Activated CD4-positive, alpha-beta T cell treated with anti-CD3 and anti-CD28 coated beads for 36 hours (primary cell): ENCODE measurements at regions not wholly inside any gene's neighbourhood (a gene's known extent, or its start where the extent isn't known, plus 50 kb on each side); places are given as distances from the start of the nearest gene placed in this dataset.

Experiments used
- ATAC-seq: fragments of 200-7000 bp; cut with Tn5 transposase; one replicate; pipeline ENCODE4 v1.10.0; 2021; ENCODE audit warnings: mild to moderate bottlenecking, moderate library complexity
- CTCF ChIA-PET: fragments of 350-600 bp; sonication (Branson Sonifier 250); formaldehyde crosslinking; loops from one replicate; lab custom pipeline; 2021; ENCODE audit warnings: antibody characterized with exemption; lab: Charles Lee
- POLR2A ChIA-PET: fragments of 350-600 bp; sonication (Branson Sonifier 250); formaldehyde crosslinking; loops from one replicate; lab custom pipeline; 2021; ENCODE audit warnings: antibody characterized with exemption, inconsistent platforms; lab: Charles Lee
- DNase-seq: peaks from one replicate; pipeline ENCODE4 v3.0.0-alpha.2; 2020
- H3K27ac Mint-ChIP-seq: one replicate; pipeline ENCODE4 v1.8.0; 2021; ENCODE audit warnings: mixed read lengths
- H3K27me3 Mint-ChIP-seq: one replicate; pipeline ENCODE4 v1.8.0; 2021; ENCODE audit warnings: mixed read lengths
- H3K36me3 Mint-ChIP-seq: one replicate; pipeline ENCODE4 v1.8.0; 2021; ENCODE audit warnings: low read depth, mixed read lengths
- H3K4me1 Mint-ChIP-seq: one replicate; pipeline ENCODE4 v1.8.0; 2021; ENCODE audit warnings: mixed read lengths
- H3K4me3 Mint-ChIP-seq: one replicate; pipeline ENCODE4 v1.8.0; 2021; ENCODE audit warnings: mild to moderate bottlenecking, moderate library complexity, mixed read lengths
- H3K9me3 Mint-ChIP-seq: one replicate; pipeline ENCODE4 v1.8.0; 2021; ENCODE audit warnings: low read depth, mixed read lengths
- intact Hi-C, 2 experiments: fragments of 100-400 bp; cut with DNase I in 1 of 2; cut with micrococcal nuclease in 1 of 2; formaldehyde crosslinking; loops; one replicate each; pipeline versions ENCODE4 v1.14.2 to v1.15.1; 2022 to 2024; cut with DNase I, micrococcal nuclease

DNA sequence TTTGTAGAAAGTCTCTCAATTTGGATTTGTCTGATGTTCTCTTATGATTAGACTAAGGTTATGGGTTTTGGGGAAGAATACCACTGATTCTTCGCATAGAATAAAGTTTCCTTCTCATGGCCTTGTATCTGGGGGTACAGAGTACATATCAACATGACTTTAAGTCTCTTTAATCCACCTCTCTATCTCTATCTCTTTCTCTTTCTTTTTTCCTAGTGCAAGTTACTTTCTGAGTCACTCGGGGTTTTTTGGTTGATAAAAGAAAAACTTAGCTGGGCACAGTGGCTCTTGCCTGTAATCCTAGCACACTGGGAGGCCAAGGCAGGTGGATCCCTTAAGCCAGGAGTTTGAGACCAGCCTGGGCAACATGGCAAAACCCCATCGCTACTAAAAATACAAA is 100.1 kb upstream of the MAP4K3 start:
- H3K9me3 Mint-ChIP-seq = no peaks in the 10 kb centered on the region
- H3K4me3 Mint-ChIP-seq = no peak overlapping the region
- H3K27me3 Mint-ChIP-seq = peaks cover 3% of the 10 kb centered on the region
- peak; percentile 7 for DNase-seq
- H3K27ac Mint-ChIP-seq = no peak overlapping the region
- CTCF ChIA-PET = interaction anchor here (1.2 kb wide), 1 partner anchor 85 kb away, joined by 3 read pairs; no protein-coding TSS in a partner anchor
- ATAC-seq = peak; percentile 82
- POLR2A ChIA-PET = interaction anchor here (0.6 kb wide), 1 partner anchor 28 kb away, joined by 4 read pairs; no protein-coding TSS in a partner anchor
- peaks cover 13% of the 10 kb centered on the region for H3K4me1 Mint-ChIP-seq
- intact Hi-C loops = loop anchor here (1.0 to 10.0 kb wide), 3 partner anchors 44 to 198 kb away; no protein-coding TSS in a partner anchor
- peaks cover 2% of the 10 kb centered on the region for H3K36me3 Mint-ChIP-seq

DNA sequence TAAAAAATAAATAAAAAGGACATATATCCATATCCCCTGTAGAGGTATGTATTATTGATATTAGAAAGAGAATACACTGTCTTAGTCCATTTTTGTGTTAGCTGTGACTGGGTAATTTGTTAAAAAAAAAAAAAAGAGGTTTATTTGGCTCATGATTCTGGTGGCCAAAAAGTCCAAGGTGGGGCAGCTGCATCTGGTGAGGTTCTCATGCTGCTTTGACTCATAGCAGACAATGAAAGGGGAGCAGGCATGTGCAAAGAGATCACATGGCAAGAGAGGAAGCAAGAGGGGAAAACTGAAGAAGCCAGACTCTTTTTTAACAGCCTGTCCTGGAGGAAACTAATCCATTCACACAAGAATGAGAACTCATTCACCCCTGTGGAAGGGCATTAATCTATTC is 101.6 kb upstream of the MAP4K3 start:
- Mint-ChIP-seq H3K27ac (no peak overlapping the region), H3K9me3 (no peaks in the 10 kb centered on the region), H3K27me3 (peaks cover 3% of the 10 kb centered on the region), H3K4me1 (peaks cover 13% of the 10 kb centered on the region), H3K4me3 (no peak overlapping the region), H3K36me3 (peaks cover 2% of the 10 kb centered on the region)
- ATAC-seq = no peak
- DNase-seq = no peak
- ChIA-PET CTCF (no interaction called here), POLR2A (no interaction called here)
- intact Hi-C loops = loop anchor here in 1 of 2 experiments (10.0 kb wide), 1 partner anchor 196 kb away; no protein-coding TSS in a partner anchor

GRCh38 chr2:39540414-39540813 is 103.3 kb upstream of the MAP4K3 start:
- Mint-ChIP-seq H3K9me3 (no peaks in the 10 kb centered on the region), H3K27ac (no peak overlapping the region), H3K36me3 (peaks cover 2% of the 10 kb centered on the region), H3K4me1 (peaks cover 13% of the 10 kb centered on the region), H3K4me3 (no peak overlapping the region), H3K27me3 (peaks cover 5% of the 10 kb centered on the region)
- no peak for ATAC-seq
- intact Hi-C loops = no loop called here
- POLR2A ChIA-PET = no interaction called here
- CTCF ChIA-PET = interaction anchor here (0.7 kb wide), 1 partner anchor 260 kb away, joined by 4 read pairs; no protein-coding TSS in a partner anchor
- DNase-seq = no peak

- ChIA-PET CTCF (no interaction called here), POLR2A (no interaction called here)
- Mint-ChIP-seq H3K4me3 (no peak overlapping the region), H3K36me3 (peaks cover 2% of the 10 kb centered on the region), H3K27me3 (peaks cover 5% of the 10 kb centered on the region), H3K4me1 (peaks cover 13% of the 10 kb centered on the region), H3K27ac (no peak overlapping the region), H3K9me3 (no peaks in the 10 kb centered on the region)
- intact Hi-C loops = no loop called here
- DNase-seq (no peak), ATAC-seq (no peak)
Observed at GRCh38 chr2:39541011-39541930, 104.2 kb upstream of the MAP4K3 start.

GRCh38 chr2:39542523-39542922 is 105.4 kb upstream of the MAP4K3 start:
- CTCF ChIA-PET = interaction anchor here (0.7 kb wide), 1 partner anchor 9 kb away, joined by 3 read pairs; no protein-coding TSS in a partner anchor

DNA sequence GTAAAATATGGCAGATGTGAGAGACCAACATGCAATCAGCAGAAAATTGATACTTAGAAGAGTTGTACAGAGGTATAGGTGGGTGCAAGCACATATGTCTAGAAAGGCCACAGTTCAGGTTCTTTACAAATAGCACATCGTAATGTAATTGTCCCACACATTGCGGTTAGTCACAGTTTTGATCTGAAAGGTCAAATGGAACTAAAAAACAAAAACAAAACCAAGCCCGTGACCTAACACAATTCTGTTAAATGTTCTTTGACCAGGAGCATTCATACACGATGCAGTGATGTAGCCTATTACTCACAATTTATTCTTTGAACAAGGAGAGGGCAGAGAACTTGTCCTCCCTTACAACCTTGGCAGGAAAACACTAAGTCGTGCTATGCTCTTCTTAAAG is 108.9 kb upstream of the MAP4K3 start:
- CTCF ChIA-PET = no interaction called here
- DNase-seq (no peak), ATAC-seq (no peak)
- Mint-ChIP-seq H3K9me3 (no peaks in the 10 kb centered on the region), H3K27me3 (peaks cover 5% of the 10 kb centered on the region), H3K27ac (no peak overlapping the region), H3K36me3 (no peaks in the 10 kb centered on the region), H3K4me3 (no peak overlapping the region), H3K4me1 (no peaks in the 10 kb centered on the region)
- intact Hi-C loops = no loop called here
- POLR2A ChIA-PET = interaction anchor here (0.6 kb wide), 1 partner anchor 144 kb away, joined by 3 read pairs; no protein-coding TSS in a partner anchor

More at GRCh38 chr2:39542523-39542922, 105.4 kb upstream of the MAP4K3 start:
- intact Hi-C loops = no loop called here
- Mint-ChIP-seq H3K4me1 (peaks cover 5% of the 10 kb centered on the region), H3K4me3 (no peak overlapping the region), H3K27ac (no peak overlapping the region), H3K9me3 (no peaks in the 10 kb centered on the region), H3K36me3 (peaks cover 2% of the 10 kb centered on the region), H3K27me3 (peaks cover 5% of the 10 kb centered on the region)
- ATAC-seq (no peak), DNase-seq (no peak)
- POLR2A ChIA-PET = no interaction called here

- H3K27ac Mint-ChIP-seq = no peak overlapping the region
- ChIA-PET CTCF (interaction anchor here (0.7 kb wide), 1 partner anchor 488 kb away, joined by 3 read pairs; no protein-coding TSS in a partner anchor), POLR2A (no interaction called here)
- H3K36me3 Mint-ChIP-seq = no peaks in the 10 kb centered on the region
- ATAC-seq (no peak), DNase-seq (no peak)
- intact Hi-C loops = no loop called here
- H3K4me1 Mint-ChIP-seq = no peaks in the 10 kb centered on the region
- H3K4me3 Mint-ChIP-seq = no peak overlapping the region
- H3K27me3 Mint-ChIP-seq = peaks cover 5% of the 10 kb centered on the region
- H3K9me3 Mint-ChIP-seq = no peaks in the 10 kb centered on the region
Observed at GRCh38 chr2:39546409-39546808, 109.3 kb upstream of the MAP4K3 start.

DNA sequence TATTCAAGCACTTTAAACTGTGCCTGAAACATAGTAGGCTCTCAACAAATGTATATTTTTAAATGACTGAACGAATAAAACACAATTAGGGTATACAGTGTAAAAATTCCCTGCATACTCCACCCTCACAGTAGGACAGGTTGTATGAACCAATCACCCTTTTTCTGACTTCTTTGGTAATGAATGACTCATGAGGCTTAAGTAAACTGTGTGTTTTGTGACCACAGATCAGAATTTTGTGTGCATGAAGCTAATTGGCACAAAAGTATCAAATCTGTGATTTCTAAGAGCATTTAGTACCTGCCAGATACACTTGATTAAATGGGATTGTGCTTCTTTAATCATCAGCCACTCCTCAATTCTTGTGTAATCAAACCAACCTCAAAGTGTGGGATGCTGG is 109.9 kb upstream of the MAP4K3 start:
- Mint-ChIP-seq H3K4me3 (no peak overlapping the region), H3K27ac (no peak overlapping the region), H3K36me3 (no peaks in the 10 kb centered on the region), H3K27me3 (peaks cover 5% of the 10 kb centered on the region), H3K4me1 (no peaks in the 10 kb centered on the region), H3K9me3 (no peaks in the 10 kb centered on the region)
- intact Hi-C loops = no loop called here
- ChIA-PET CTCF (interaction anchor here (0.7 kb wide), 1 partner anchor 488 kb away, joined by 3 read pairs; no protein-coding TSS in a partner anchor), POLR2A (no interaction called here)
- DNase-seq = no peak
- ATAC-seq = no peak

- DNase-seq (no peak), ATAC-seq (no peak)
- CTCF ChIA-PET = interaction anchor here (0.6 to 0.8 kb wide), 2 partner anchors 22 to 98 kb away, joined by 3 read pairs; no protein-coding TSS in a partner anchor
- Mint-ChIP-seq H3K4me1 (no peaks in the 10 kb centered on the region), H3K9me3 (no peaks in the 10 kb centered on the region), H3K27me3 (peaks cover 5% of the 10 kb centered on the region), H3K36me3 (no peaks in the 10 kb centered on the region), H3K27ac (no peak overlapping the region), H3K4me3 (no peak overlapping the region)
- POLR2A ChIA-PET = no interaction called here
- intact Hi-C loops = no loop called here
Observed at GRCh38 chr2:39547811-39548719, 111.0 kb upstream of the MAP4K3 start.

GRCh38 chr2:39549000-39549399 is 111.9 kb upstream of the MAP4K3 start:
- no peaks in the 10 kb centered on the region for H3K9me3 Mint-ChIP-seq

More at GRCh38 chr2:39549000-39549399, 111.9 kb upstream of the MAP4K3 start:
- ATAC-seq (no peak), DNase-seq (no peak)
- H3K4me1 Mint-ChIP-seq = no peaks in the 10 kb centered on the region
- no peak overlapping the region for H3K27ac Mint-ChIP-seq
- CTCF ChIA-PET = no interaction called here
- POLR2A ChIA-PET = no interaction called here
- H3K36me3 Mint-ChIP-seq = no peaks in the 10 kb centered on the region
- H3K27me3 Mint-ChIP-seq = peaks cover 5% of the 10 kb centered on the region
- intact Hi-C loops = no loop called here
- H3K4me3 Mint-ChIP-seq = no peak overlapping the region
